Neural cell (in vitro differentiated cells): ENCODE measurements at regions not wholly inside any gene's neighbourhood (a gene's known extent, or its start where the extent isn't known, plus 50 kb on each side); places are given as distances from the start of the nearest gene placed in this dataset.

ENCODE experiments used
- EP300 ChIP-seq: fragments of 450-650 bp; conservative IDR thresholded peaks from 2 replicates; pipeline ENCODE4 v1.6.1; 2014; ENCODE audit warnings: antibody characterized with exemption, mild to moderate bottlenecking, moderate library complexity; ENCODE audit not compliant: poor library complexity, severe bottlenecking
- EZH2 ChIP-seq: fragments of 200-600, 300-800 bp; shearing (Covaris generic), sonication (generic); IDR thresholded peaks from 2 replicates; pipeline ENCODE4 v1.6.1; 2014; ENCODE audit warnings: antibody characterized with exemption, low read length, borderline replicate concordance, mild to moderate bottlenecking; ENCODE audit not compliant: insufficient read depth, poor library complexity, severe bottlenecking
- MXI1 ChIP-seq: fragments of 450-650 bp; conservative IDR thresholded peaks from 2 replicates; pipeline ENCODE4 v1.6.1; 2014; ENCODE audit warnings: antibody characterized with exemption, mild to moderate bottlenecking; ENCODE audit not compliant: poor library complexity, severe bottlenecking
- POLR2AphosphoS5 ChIP-seq: IDR thresholded peaks from 2 replicates; pipeline ENCODE4 v1.6.1; 2012
- RAD21 ChIP-seq: fragments of 450-650 bp; conservative IDR thresholded peaks from 2 replicates; pipeline ENCODE4 v1.6.1; 2014; ENCODE audit warnings: antibody characterized with exemption, mild to moderate bottlenecking, moderate library complexity
- TF ChIP-seq, protein P1 (sequence below): fragments of 450-650 bp; IDR thresholded peaks from 2 replicates; pipeline ENCODE4 v1.5.1; 2014; ENCODE audit warnings: antibody characterized with exemption, mild to moderate bottlenecking, moderate library complexity; ENCODE audit not compliant: poor library complexity, severe bottlenecking
- TF ChIP-seq, protein P2 (sequence below): IDR thresholded peaks from 2 replicates; pipeline ENCODE4 v1.6.1; 2012; ENCODE audit warnings: borderline replicate concordance

DNA sequence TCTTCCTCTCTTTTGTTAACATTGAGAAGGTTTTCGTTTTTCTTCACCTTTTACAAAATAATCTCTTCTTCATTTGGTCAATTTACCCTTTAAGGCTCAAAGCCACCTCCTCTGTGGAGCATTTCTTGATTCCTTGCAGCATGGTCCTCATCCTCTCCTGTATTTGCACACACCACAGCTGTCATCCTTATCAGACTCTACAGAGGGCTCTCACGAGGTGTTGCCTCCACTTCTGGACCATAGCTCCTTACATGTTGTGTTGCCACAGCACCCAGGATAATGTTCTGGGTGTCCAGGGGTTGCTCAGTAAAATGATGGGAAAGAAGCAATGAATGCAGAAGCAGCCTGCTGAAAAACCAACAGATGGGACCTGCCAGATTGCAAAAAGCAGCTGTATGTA, 192.8 kb downstream of the SH2D4B start:
- TF ChIP-seq, protein P1, sequence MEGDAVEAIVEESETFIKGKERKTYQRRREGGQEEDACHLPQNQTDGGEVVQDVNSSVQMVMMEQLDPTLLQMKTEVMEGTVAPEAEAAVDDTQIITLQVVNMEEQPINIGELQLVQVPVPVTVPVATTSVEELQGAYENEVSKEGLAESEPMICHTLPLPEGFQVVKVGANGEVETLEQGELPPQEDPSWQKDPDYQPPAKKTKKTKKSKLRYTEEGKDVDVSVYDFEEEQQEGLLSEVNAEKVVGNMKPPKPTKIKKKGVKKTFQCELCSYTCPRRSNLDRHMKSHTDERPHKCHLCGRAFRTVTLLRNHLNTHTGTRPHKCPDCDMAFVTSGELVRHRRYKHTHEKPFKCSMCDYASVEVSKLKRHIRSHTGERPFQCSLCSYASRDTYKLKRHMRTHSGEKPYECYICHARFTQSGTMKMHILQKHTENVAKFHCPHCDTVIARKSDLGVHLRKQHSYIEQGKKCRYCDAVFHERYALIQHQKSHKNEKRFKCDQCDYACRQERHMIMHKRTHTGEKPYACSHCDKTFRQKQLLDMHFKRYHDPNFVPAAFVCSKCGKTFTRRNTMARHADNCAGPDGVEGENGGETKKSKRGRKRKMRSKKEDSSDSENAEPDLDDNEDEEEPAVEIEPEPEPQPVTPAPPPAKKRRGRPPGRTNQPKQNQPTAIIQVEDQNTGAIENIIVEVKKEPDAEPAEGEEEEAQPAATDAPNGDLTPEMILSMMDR, result no peak
- TF ChIP-seq EZH2 (no peak), POLR2AphosphoS5 (no peak), RAD21 (no peak), EP300 (no peak), MXI1 (no peak)
- TF ChIP-seq, protein P2, sequence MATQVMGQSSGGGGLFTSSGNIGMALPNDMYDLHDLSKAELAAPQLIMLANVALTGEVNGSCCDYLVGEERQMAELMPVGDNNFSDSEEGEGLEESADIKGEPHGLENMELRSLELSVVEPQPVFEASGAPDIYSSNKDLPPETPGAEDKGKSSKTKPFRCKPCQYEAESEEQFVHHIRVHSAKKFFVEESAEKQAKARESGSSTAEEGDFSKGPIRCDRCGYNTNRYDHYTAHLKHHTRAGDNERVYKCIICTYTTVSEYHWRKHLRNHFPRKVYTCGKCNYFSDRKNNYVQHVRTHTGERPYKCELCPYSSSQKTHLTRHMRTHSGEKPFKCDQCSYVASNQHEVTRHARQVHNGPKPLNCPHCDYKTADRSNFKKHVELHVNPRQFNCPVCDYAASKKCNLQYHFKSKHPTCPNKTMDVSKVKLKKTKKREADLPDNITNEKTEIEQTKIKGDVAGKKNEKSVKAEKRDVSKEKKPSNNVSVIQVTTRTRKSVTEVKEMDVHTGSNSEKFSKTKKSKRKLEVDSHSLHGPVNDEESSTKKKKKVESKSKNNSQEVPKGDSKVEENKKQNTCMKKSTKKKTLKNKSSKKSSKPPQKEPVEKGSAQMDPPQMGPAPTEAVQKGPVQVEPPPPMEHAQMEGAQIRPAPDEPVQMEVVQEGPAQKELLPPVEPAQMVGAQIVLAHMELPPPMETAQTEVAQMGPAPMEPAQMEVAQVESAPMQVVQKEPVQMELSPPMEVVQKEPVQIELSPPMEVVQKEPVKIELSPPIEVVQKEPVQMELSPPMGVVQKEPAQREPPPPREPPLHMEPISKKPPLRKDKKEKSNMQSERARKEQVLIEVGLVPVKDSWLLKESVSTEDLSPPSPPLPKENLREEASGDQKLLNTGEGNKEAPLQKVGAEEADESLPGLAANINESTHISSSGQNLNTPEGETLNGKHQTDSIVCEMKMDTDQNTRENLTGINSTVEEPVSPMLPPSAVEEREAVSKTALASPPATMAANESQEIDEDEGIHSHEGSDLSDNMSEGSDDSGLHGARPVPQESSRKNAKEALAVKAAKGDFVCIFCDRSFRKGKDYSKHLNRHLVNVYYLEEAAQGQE, result no peak
